Sigmoid colon (tissue), 6 donors: ENCODE measurements at regions not wholly inside any gene's neighbourhood (a gene's known extent, or its start where the extent isn't known, plus 50 kb on each side); places are given as distances from the start of the nearest gene placed in this dataset.

ENCODE experiments used
- DNase-seq: peaks from one replicate; pipeline ENCODE4 v3.0.0-alpha.2; 2019
- H3K27ac ChIP-seq, 4 donors: fragments of 200-600 bp; sonication (generic); one replicate each; pipeline ENCODE4 v1.5.1; 2016 to 2019; ENCODE audit warnings: mild to moderate bottlenecking in 1 of 4
- H3K27me3 ChIP-seq, 3 donors: fragments of 200-600 bp; sonication (generic); one replicate each; pipeline ENCODE4 v1.5.1; 2019; ENCODE audit warnings: mild to moderate bottlenecking in 1 of 3
- H3K36me3 ChIP-seq, 4 donors: fragments of 200-600 bp; sonication (generic); one replicate each; pipeline ENCODE4 v1.5.1; 2016 to 2019
- H3K4me1 ChIP-seq, 4 donors: fragments of 200-600 bp; sonication (generic); one replicate each; pipeline ENCODE4 v1.5.1; 2017 to 2019
- H3K4me3 ChIP-seq, 4 donors: fragments of 200-600 bp; sonication (generic); one replicate each; pipeline ENCODE4 v1.5.1; 2017 to 2019; ENCODE audit warnings: mild to moderate bottlenecking in 2 of 4, moderate library complexity in 1 of 4
- H3K9me3 ChIP-seq, 4 donors: fragments of 200-600 bp in 3 of 4; sonication (generic) in 3 of 4; one replicate each; pipeline versions ENCODE4 v1.5.1 to v1.6.1; 2013 to 2019
- EP300 ChIP-seq, 4 donors: sonication (generic); formaldehyde crosslinking; IDR thresholded peaks; one replicate each; pipeline ENCODE4 v1.6.1; 2017; ENCODE audit warnings: antibody characterized with exemption in 4 of 4
- POLR2A ChIP-seq, 2 donors: fragments of 450-650 bp; IDR thresholded peaks; one replicate each; pipeline ENCODE4 v1.6.1; 2016; ENCODE audit warnings: antibody characterized with exemption in 2 of 2, mild to moderate bottlenecking in 2 of 2, moderate library complexity in 2 of 2
- POLR2AphosphoS5 ChIP-seq, 4 donors: sonication (generic); formaldehyde crosslinking; IDR thresholded peaks; one replicate each; pipeline ENCODE4 v1.6.1; 2017; ENCODE audit warnings: antibody characterized with exemption in 4 of 4
- WGBS, 2 donors: extraction: QIAGEN DNeasy Blood & Tissue Kit; methylation state at CpG; one replicate each; pipeline ENCODE4 v1.1.7; 2013; 5-methylcytosine and 5-hydroxymethylcytosine counted together
- intact Hi-C: fragments of 100-400 bp; cut with DNase I; formaldehyde crosslinking; loops from one replicate; pipeline ENCODE4 v1.15.1; 2023
- TF ChIP-seq, protein P1 (sequence below), 4 experiments: fragments of 450-650 bp in 3 of 4; fragments of 200-600 bp in 1 of 4; IDR thresholded peaks; one replicate each; pipeline ENCODE4 v1.5.1; 2016 to 2019; ENCODE audit warnings: antibody characterized with exemption in 4 of 4, mild to moderate bottlenecking in 3 of 4, moderate library complexity in 2 of 4
- donor health status: healthy with polysubstance abuse.
- donor health status: healthy.

DNA sequence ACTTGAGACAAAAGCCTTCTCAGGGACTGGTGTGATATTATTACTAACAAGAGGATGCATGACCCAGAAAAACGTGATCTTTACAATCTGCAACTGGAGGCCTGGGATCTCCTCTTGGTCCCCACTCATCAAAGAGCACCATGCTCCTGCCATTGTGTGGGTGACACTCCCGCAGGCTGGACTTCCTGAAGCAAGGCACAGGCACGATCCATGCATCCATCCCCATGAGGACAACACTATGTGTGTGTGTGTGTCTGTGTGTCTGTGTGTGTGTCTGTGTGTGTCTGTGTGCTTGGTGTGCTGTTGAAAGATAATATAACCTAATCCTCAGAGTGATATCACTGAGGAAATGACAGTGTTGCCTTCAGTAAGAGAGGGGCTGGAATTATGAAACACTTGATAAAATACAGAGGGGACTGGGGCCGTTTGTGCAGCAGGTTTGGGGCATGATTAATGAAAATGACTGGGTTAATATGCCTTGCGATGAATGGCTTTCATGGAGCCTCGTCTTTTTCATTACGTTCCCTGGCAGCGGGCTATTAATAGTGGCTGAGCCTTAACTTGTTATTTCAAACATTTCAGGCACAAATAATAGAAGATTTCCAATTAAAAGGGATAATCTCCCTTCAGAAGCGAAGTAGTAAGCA lies 180.8 kb upstream of the TCERG1L start:
- no peaks in the 10 kb centered on the region for H3K27me3 ChIP-seq
- intact Hi-C loops = no loop called here

GRCh38 chr10:131493432-131493831 lies 181.9 kb upstream of the TCERG1L start:
- H3K4me1 ChIP-seq = no peaks in the 10 kb centered on the region
- H3K36me3 ChIP-seq = no peaks in the 10 kb centered on the region
- no peak for DNase-seq
- intact Hi-C loops = no loop called here
- H3K27me3 ChIP-seq = no peaks in the 10 kb centered on the region
- TF ChIP-seq EP300 (IDR thresholded peaks at IDR 0.05) (no peak), POLR2AphosphoS5 (IDR thresholded peaks at IDR 0.05) (no peak), POLR2A (IDR thresholded peaks at IDR 0.05) (no peak)
- TF ChIP-seq, protein P1, sequence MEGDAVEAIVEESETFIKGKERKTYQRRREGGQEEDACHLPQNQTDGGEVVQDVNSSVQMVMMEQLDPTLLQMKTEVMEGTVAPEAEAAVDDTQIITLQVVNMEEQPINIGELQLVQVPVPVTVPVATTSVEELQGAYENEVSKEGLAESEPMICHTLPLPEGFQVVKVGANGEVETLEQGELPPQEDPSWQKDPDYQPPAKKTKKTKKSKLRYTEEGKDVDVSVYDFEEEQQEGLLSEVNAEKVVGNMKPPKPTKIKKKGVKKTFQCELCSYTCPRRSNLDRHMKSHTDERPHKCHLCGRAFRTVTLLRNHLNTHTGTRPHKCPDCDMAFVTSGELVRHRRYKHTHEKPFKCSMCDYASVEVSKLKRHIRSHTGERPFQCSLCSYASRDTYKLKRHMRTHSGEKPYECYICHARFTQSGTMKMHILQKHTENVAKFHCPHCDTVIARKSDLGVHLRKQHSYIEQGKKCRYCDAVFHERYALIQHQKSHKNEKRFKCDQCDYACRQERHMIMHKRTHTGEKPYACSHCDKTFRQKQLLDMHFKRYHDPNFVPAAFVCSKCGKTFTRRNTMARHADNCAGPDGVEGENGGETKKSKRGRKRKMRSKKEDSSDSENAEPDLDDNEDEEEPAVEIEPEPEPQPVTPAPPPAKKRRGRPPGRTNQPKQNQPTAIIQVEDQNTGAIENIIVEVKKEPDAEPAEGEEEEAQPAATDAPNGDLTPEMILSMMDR (IDR thresholded peaks at IDR 0.05) = no peak
- no peak overlapping the region for H3K27ac ChIP-seq
- WGBS, 2 donors = 92 to 93% methylated on average over 4 of the region's 4 CpGs
- H3K4me3 ChIP-seq = no peak overlapping the region
- H3K9me3 ChIP-seq = peaks cover 0 to 4% (median 0%) of the 10 kb centered on the region in 4 donors

More for the DNA sequence above, 180.8 kb upstream of the TCERG1L start:
- TF ChIP-seq EP300 (IDR thresholded peaks at IDR 0.05) (no peak), POLR2AphosphoS5 (IDR thresholded peaks at IDR 0.05) (no peak), POLR2A (IDR thresholded peaks at IDR 0.05) (no peak)
- TF ChIP-seq, protein P1 (IDR thresholded peaks at IDR 0.05) = no peak
- no peak for DNase-seq
- H3K4me3 ChIP-seq = no peak overlapping the region
- H3K4me1 ChIP-seq = no peaks in the 10 kb centered on the region
- H3K27ac ChIP-seq = no peak overlapping the region
- 68 to 71% methylated on average over 9 of the region's 9 CpGs for WGBS, 2 donors
- H3K9me3 ChIP-seq = peaks cover 0 to 4% (median 0%) of the 10 kb centered on the region in 4 donors
- H3K36me3 ChIP-seq = no peaks in the 10 kb centered on the region

DNA sequence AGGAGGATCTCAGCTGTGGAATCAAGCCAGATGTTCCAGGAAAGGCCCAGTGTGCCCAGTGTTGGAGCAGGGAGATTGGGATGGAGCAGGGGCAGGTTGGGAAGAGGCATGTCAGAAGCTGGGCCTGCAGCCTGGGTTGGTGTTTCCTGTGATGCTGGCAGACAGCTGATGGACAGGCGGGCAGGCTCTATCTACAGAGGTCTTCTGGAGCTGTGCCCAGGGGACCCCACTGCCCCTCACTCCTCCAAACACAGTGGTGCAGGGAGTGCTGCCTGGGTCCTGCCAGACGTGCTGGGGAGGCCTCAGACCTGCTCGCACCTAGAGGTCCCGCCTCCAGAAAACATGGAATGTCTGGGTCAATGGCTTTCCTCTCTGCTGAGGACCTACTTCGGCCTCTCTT lies 182.9 kb upstream of the TCERG1L start:
- H3K27ac ChIP-seq = no peak overlapping the region
- H3K9me3 ChIP-seq = peaks cover 0 to 4% (median 0%) of the 10 kb centered on the region in 4 donors
- no peak for DNase-seq
- no peak overlapping the region for H3K4me3 ChIP-seq
- WGBS, 2 donors = 85 to 88% methylated on average over 5 of the region's 5 CpGs
- intact Hi-C loops = no loop called here
- H3K27me3 ChIP-seq = no peaks in the 10 kb centered on the region
- no peaks in the 10 kb centered on the region for H3K36me3 ChIP-seq
- no peaks in the 10 kb centered on the region for H3K4me1 ChIP-seq
- TF ChIP-seq POLR2A (IDR thresholded peaks at IDR 0.05) = no peak

GRCh38 chr10:131495224-131495623 lies 183.7 kb upstream of the TCERG1L start:
- Histone ChIP-seq H3K27ac (no peak overlapping the region), H3K9me3 (peaks cover 0 to 4% (median 0%) of the 10 kb centered on the region in 4 donors), H3K4me1 (no peaks in the 10 kb centered on the region), H3K27me3 (no peaks in the 10 kb centered on the region), H3K4me3 (no peak overlapping the region), H3K36me3 (no peaks in the 10 kb centered on the region)
- WGBS, 2 donors = 81 to 83% methylated on average over 4 of the region's 4 CpGs
- no peak for DNase-seq
- TF ChIP-seq EP300 (IDR thresholded peaks at IDR 0.05) = no peak
- intact Hi-C loops = no loop called here

- Histone ChIP-seq H3K27ac (no peak overlapping the region), H3K4me3 (no peak overlapping the region), H3K27me3 (no peaks in the 10 kb centered on the region), H3K4me1 (no peaks in the 10 kb centered on the region), H3K9me3 (peaks cover 0 to 4% (median 0%) of the 10 kb centered on the region in 4 donors), H3K36me3 (no peaks in the 10 kb centered on the region)
- no peak for DNase-seq
- intact Hi-C loops = no loop called here
- 89% methylated on average over 14 of the region's 14 CpGs for WGBS, 2 donors
- TF ChIP-seq POLR2AphosphoS5 (IDR thresholded peaks at IDR 0.05) (no peak), EP300 (IDR thresholded peaks at IDR 0.05) (no peak), POLR2A (IDR thresholded peaks at IDR 0.05) (no peak)
- TF ChIP-seq, protein P1 (IDR thresholded peaks at IDR 0.05) = no peak
These were observed 184.4 kb upstream of the TCERG1L start for GRCh38 chr10:131495892-131496291.
